Glomerular visceral epithelial cell (primary cell): ENCODE measurements at regions not wholly inside any gene's neighbourhood (a gene's known extent, or its start where the extent isn't known, plus 50 kb on each side); places are given as distances from the start of the nearest gene placed in this dataset.

ENCODE experiments used
- DNase-seq: peaks from one replicate; pipeline ENCODE4 v3.0.0-alpha.2; 2016; ENCODE audit errors: extremely low spot score

DNA sequence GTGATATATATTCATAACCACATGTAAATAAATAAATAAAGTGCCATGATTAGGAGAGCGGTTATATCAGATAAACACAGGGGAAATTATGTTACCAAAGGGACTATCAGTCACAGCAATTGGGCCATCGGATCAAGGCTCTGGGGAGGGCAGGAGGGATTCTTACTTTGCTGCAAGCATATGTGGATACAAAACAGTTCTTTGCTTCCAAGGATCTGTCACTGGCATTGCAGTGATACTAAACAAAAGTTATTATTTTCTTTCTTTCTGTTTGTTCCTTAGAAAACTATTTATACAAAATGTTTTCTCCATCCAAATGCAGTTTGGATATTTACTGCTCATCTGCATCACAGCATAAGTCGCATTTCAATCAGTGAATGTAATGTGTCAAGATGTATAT lies 188.4 kb upstream of the MGMT start:
- DNase-seq, result no peak

- no peak for DNase-seq
Measured at GRCh38 chr10:129279446-129280154, 187.4 kb upstream of the MGMT start.

- DNase-seq, result no peak
Measured at GRCh38 chr10:129280155-129280502, 186.9 kb upstream of the MGMT start.

- DNase-seq, result no peak
Measured at GRCh38 chr10:129280908-129281586, 186.0 kb upstream of the MGMT start.

- DNase-seq, result no peak
Measured at GRCh38 chr10:129285459-129285858, 181.6 kb upstream of the MGMT start.

- DNase-seq, result no peak
Measured at GRCh38 chr10:129288999-129289584, 177.9 kb upstream of the MGMT start.

- no peak for DNase-seq
Measured at GRCh38 chr10:129293991-129294700, 172.9 kb upstream of the MGMT start.

GRCh38 chr10:129294944-129295343 lies 172.1 kb upstream of the MGMT start:
- DNase-seq, result no peak

DNA sequence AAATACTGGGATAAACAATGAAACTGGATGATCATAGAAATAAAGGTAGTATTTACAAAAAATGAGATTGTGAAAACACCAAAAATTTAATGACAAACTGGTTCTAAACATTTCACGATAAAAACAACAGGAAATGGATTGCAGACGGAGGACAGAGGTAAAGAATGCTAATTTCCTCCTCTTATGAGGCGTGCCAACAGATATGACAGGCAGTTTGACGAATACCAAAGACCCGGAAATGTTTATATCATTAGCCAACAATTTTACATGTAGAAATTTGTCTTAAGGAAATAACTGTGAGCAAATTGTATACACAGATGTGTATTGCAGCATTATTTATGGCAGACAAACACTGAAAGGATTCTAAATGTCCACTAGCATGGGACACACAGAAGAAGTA lies 162.0 kb upstream of the MGMT start:
- no peak for DNase-seq

GRCh38 chr10:129307141-129307540 lies 159.9 kb upstream of the MGMT start:
- no peak for DNase-seq

GRCh38 chr10:129308953-129309564 lies 158.0 kb upstream of the MGMT start:
- DNase-seq, result no peak

- no peak for DNase-seq
Measured at GRCh38 chr10:129309565-129309964, 157.5 kb upstream of the MGMT start.

- no peak for DNase-seq
Measured at GRCh38 chr10:129310881-129311280, 156.2 kb upstream of the MGMT start.

GRCh38 chr10:129319934-129320333 lies 147.1 kb upstream of the MGMT start:
- DNase-seq, result no peak

DNA sequence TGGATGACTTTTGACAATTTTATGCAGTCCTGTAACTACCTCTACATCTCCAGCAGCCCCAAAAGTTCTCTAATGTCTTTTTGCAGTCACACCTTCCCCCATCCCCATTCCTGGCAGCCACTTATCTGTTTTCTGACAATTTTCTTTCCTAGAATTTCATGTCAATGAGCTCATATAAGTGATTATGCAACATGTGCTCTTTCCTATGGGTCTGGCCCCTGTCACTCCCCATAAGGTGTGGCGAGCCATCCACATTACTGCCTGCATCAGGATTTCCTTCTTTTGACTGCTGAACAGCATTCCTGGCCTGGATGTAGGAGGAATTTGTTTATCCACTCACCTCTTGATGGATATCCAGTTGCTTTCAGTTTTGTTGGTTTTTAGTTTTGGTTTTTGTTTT lies 146.7 kb upstream of the MGMT start:
- no peak for DNase-seq

GRCh38 chr10:129321727-129322126 lies 145.3 kb upstream of the MGMT start:
- DNase-seq, result no peak

- DNase-seq, result no peak
Measured at GRCh38 chr10:129322933-129323820, 143.9 kb upstream of the MGMT start.

DNA sequence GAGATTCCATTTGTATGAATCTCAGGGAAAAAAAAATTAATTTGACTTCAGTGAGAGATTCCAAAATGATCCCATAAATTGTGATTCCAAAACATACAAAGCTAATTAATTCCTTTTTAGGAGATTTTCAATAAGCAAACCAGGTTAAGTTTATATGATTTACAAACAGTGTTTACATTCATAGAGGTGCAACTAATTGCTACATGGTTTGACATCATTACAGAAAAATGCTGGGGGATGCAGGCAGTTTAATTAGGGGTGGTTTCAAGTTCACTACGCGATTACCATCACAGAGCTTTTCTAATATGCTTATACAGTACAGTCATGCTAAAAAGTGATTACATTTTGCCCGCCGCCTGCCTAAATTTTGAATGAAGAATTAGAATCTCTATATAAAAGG lies 143.2 kb upstream of the MGMT start:
- no peak for DNase-seq

DNA sequence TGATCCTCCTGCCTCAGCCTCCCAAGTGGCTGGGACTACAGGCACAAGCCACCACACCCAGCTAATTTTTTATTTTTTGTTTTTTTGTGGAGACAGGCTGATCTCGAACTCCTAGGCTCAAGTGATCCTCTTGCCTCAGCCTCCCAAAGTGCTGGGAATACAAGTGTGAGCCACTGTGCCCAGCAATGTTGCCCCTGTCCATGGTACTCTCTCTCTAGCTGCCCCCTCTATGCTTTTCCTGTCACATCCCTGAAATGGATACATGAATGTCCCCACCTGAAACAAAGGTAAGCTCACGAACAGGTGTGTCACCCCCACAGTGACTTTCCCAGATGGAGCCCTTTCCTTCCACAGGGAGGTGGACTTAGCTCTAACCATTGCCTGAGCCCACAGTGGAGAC lies 141.1 kb upstream of the MGMT start:
- no peak for DNase-seq

GRCh38 chr10:129328546-129328945 lies 138.5 kb upstream of the MGMT start:
- DNase-seq, result no peak

DNA sequence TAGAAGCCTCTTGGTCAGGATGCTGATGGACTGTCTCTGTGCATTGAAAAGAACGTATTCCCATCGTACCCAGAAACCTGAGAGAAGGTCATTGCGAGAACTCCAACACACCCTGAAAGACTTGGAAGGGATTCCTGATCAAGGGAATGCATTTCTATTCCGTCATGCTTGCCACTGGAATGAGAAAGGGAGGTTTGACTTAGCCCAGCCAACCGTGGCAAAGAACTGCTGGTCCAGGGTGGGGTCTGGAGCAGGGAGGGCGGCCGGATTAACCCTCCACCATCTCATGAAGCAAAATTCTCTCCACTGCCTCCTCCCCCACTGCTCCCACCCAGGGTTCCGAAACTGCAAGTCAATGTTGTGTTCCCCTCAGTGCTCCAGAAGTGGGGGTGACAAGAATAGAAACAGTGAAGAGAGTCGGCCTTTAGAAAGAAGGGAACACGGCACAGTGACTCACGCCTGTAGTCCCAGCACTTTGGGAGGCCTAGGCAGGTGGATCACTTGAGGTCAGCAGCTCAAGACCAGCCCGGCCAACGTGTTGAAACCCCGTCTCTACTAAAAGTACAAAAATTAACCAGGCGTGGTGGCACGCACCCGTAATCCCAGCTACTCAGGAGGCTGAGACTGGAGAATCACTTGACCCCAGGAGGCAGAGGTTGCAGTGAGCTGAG lies 137.5 kb upstream of the MGMT start:
- DNase-seq, result no peak
